Astrocyte of the cerebellum (primary cell): ENCODE measurements at regions not wholly inside any gene's neighbourhood (a gene's known extent, or its start where the extent isn't known, plus 50 kb on each side); places are given as distances from the start of the nearest gene placed in this dataset.

Source experiments
- DNase-seq: peaks from one replicate; pipeline ENCODE4 v3.0.0-alpha.2; 2011; ENCODE audit warnings: low read depth
- H3K4me3 ChIP-seq: 2 replicates; pipeline ENCODE4 v1.5.1; 2011; ENCODE audit warnings: mild to moderate bottlenecking, low read depth, low read length, moderate library complexity
- CTCF ChIP-seq: IDR thresholded peaks from 2 replicates; pipeline ENCODE4 v1.5.1; 2012; ENCODE audit warnings: low read length, low read depth, moderate library complexity, mild to moderate bottlenecking; ENCODE audit errors: missing control alignments
- in situ Hi-C: cut with HindIII; loops from 2 replicates; pipeline ENCODE4 v1.10.0; 2017; ENCODE audit warnings: low sequenced_read_pairs

GRCh38 chr14:58825606-58826005 is 187.8 kb downstream of the DACT1 start:
- in situ Hi-C loops: no loop called here
- no peak overlapping the region for H3K4me3 ChIP-seq
- no peak for TF ChIP-seq CTCF
- DNase-seq: no peak

- in situ Hi-C loops: no loop called here
- TF ChIP-seq CTCF: peak; percentile 17
- no peak for DNase-seq
- H3K4me3 ChIP-seq: no peak overlapping the region
These were observed 189.3 kb downstream of the DACT1 start for GRCh38 chr14:58826845-58827686.

- in situ Hi-C loops: no loop called here
- no peak for DNase-seq
- no peak overlapping the region for H3K4me3 ChIP-seq
- TF ChIP-seq CTCF: no peak
These were observed 190.5 kb downstream of the DACT1 start for GRCh38 chr14:58828298-58828697.

GRCh38 chr14:58829594-58829993 is 191.8 kb downstream of the DACT1 start:
- TF ChIP-seq CTCF: no peak
- in situ Hi-C loops: no loop called here
- H3K4me3 ChIP-seq: no peak overlapping the region
- no peak for DNase-seq

DNA sequence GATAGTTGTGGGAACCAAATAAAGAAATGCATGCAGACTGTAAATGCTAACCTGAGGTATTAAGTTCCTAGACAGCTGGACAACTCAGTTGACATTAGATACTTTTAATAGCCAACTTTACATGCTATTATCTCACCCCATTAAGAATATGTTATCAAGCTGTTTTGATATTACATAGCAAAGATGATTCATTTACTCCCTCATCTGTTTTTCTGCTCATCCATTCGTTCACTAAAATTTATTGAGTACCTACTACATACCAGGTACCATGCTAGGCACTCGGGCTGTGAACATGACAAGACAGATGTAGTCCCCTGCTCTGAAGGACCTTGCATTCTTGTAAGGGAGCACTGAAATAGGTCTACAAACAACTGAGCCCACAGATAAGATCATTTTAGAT is 192.4 kb downstream of the DACT1 start:
- DNase-seq: no peak
- in situ Hi-C loops: no loop called here
- no peak overlapping the region for H3K4me3 ChIP-seq
- TF ChIP-seq CTCF: no peak

GRCh38 chr14:58832095-58832521 is 194.3 kb downstream of the DACT1 start:
- no peak for TF ChIP-seq CTCF
- in situ Hi-C loops: no loop called here
- DNase-seq: no peak
- H3K4me3 ChIP-seq: no peak overlapping the region
